H9 (cell line): ENCODE measurements at regions not wholly inside any gene's neighbourhood (a gene's known extent, or its start where the extent isn't known, plus 50 kb on each side); places are given as distances from the start of the nearest gene placed in this dataset.

ENCODE experiments used
- DNase-seq: peaks from one replicate; pipeline ENCODE4 v3.0.0-alpha.2; 2017
- H2AFZ ChIP-seq: one replicate; pipeline ENCODE4 v1.6.1; 2013; ENCODE audit warnings: mild to moderate bottlenecking, low read length, control low read depth, moderate library complexity
- H2AK5ac ChIP-seq: 2 replicates; pipeline ENCODE4 v1.6.1; 2013; ENCODE audit warnings: low read length, control low read depth, mixed read lengths; ENCODE audit not compliant: insufficient read length
- H2BK120ac ChIP-seq: one replicate; pipeline ENCODE4 v1.6.1; 2013; ENCODE audit warnings: low read depth, mild to moderate bottlenecking, low read length, control low read depth, inconsistent platforms; ENCODE audit not compliant: poor library complexity, severe bottlenecking
- H2BK12ac ChIP-seq: 2 replicates; pipeline ENCODE4 v1.6.1; 2013; ENCODE audit warnings: low read length, control low read depth, mixed read lengths, low read depth; ENCODE audit not compliant: insufficient read length
- H2BK15ac ChIP-seq: 2 replicates; pipeline ENCODE4 v1.6.1; 2013; ENCODE audit warnings: low read depth, low read length, control low read depth
- H2BK20ac ChIP-seq: one replicate; pipeline ENCODE4 v1.6.1; 2013; ENCODE audit warnings: low read depth, mild to moderate bottlenecking, low read length, control low read depth, inconsistent platforms; ENCODE audit not compliant: poor library complexity, severe bottlenecking
- H2BK5ac ChIP-seq: 2 replicates; pipeline ENCODE4 v1.6.1; 2013; ENCODE audit warnings: low read length, control low read depth, mixed read lengths; ENCODE audit not compliant: insufficient read length
- H3K14ac ChIP-seq: 2 replicates; pipeline ENCODE4 v1.6.1; 2013; ENCODE audit warnings: low read length, control low read depth; ENCODE audit not compliant: insufficient read depth
- H3K18ac ChIP-seq: 2 replicates; pipeline ENCODE4 v1.6.1; 2013; ENCODE audit warnings: low read depth, mild to moderate bottlenecking, mixed read lengths, low read length, control low read depth; ENCODE audit not compliant: insufficient read length
- H3K23ac ChIP-seq: 2 replicates; pipeline ENCODE4 v1.6.1; 2013; ENCODE audit warnings: low read length, control low read depth, mixed read lengths, low read depth; ENCODE audit not compliant: insufficient read length
- H3K23me2 ChIP-seq: 2 replicates; pipeline ENCODE4 v1.6.1; 2013; ENCODE audit warnings: low read depth, mild to moderate bottlenecking, mixed read lengths, low read length, control low read depth; ENCODE audit not compliant: insufficient read length, poor library complexity, severe bottlenecking
- H3K27ac ChIP-seq: 2 replicates; pipeline ENCODE4 v1.5.1; 2013; ENCODE audit warnings: low read length, control low read depth, mixed read lengths, low read depth; ENCODE audit not compliant: insufficient read length
- H3K27me3 ChIP-seq: 2 replicates; pipeline ENCODE4 v1.6.1; 2013; ENCODE audit warnings: low read length, control low read depth, inconsistent platforms; ENCODE audit not compliant: insufficient read depth
- H3K4ac ChIP-seq: 2 replicates; pipeline ENCODE4 v1.6.1; 2013; ENCODE audit warnings: low read depth, mild to moderate bottlenecking, control low read depth, inconsistent platforms, low read length, moderate library complexity
- H3K4me1 ChIP-seq: 2 replicates; pipeline ENCODE4 v1.6.1; 2013; ENCODE audit warnings: low read length, control low read depth, inconsistent platforms; ENCODE audit not compliant: insufficient read depth
- H3K4me2 ChIP-seq: 2 replicates; pipeline ENCODE4 v1.6.1; 2013; ENCODE audit warnings: low read length, control low read depth, mixed read lengths; ENCODE audit not compliant: insufficient read length, insufficient read depth
- H3K56ac ChIP-seq: 2 replicates; pipeline ENCODE4 v1.6.1; 2013; ENCODE audit warnings: low read depth, mild to moderate bottlenecking, mixed read lengths, low read length, control low read depth; ENCODE audit not compliant: insufficient read length
- H3K79me1 ChIP-seq: 2 replicates; pipeline ENCODE4 v1.6.1; 2013; ENCODE audit warnings: low read depth, mild to moderate bottlenecking, moderate library complexity, low read length, control low read depth, inconsistent platforms; ENCODE audit not compliant: insufficient read depth, poor library complexity, severe bottlenecking
- H3K79me2 ChIP-seq: 2 replicates; pipeline ENCODE4 v1.6.1; 2013; ENCODE audit warnings: low read length, control low read depth, inconsistent platforms; ENCODE audit not compliant: insufficient read depth
- H3K9ac ChIP-seq: 2 replicates; pipeline ENCODE4 v1.6.1; 2013; ENCODE audit warnings: low read length, control low read depth, mixed read lengths; ENCODE audit not compliant: insufficient read length; ENCODE audit errors: extremely low read depth
- H3K9me3 ChIP-seq: one replicate; pipeline ENCODE4 v1.6.1; 2013; ENCODE audit warnings: low read depth, low read length, inconsistent platforms; ENCODE audit not compliant: control insufficient read depth
- H3T11ph ChIP-seq: one replicate; pipeline ENCODE4 v1.6.1; 2013; ENCODE audit warnings: mild to moderate bottlenecking, low read length, control low read depth, inconsistent platforms
- H4K20me1 ChIP-seq: one replicate; pipeline ENCODE4 v1.6.1; 2013; ENCODE audit not compliant: control insufficient read depth, insufficient read length, insufficient read depth
- H4K5ac ChIP-seq: 2 replicates; pipeline ENCODE4 v1.6.1; 2013; ENCODE audit warnings: low read depth, mild to moderate bottlenecking, mixed read lengths, low read length, control low read depth; ENCODE audit not compliant: insufficient read length
- H4K8ac ChIP-seq: replicated peaks from 2 replicates; pipeline ENCODE4 v1.6.1; 2013; ENCODE audit warnings: low read length, control low read depth, mixed read lengths, low read depth; ENCODE audit not compliant: insufficient read length
- H4K91ac ChIP-seq: 2 replicates; pipeline ENCODE4 v1.6.1; 2013; ENCODE audit warnings: low read depth, mild to moderate bottlenecking, moderate library complexity, mixed read lengths, low read length, control low read depth; ENCODE audit not compliant: insufficient read length
- H3K27ac Mint-ChIP-seq, 3 experiments: 2 replicates in 2 of 3; 3 replicates in 1 of 3; pipeline ENCODE4 v1.8.0; 2020 to 2021; ENCODE audit warnings: mixed read lengths in 3 of 3, mild to moderate bottlenecking in 1 of 3, moderate library complexity in 1 of 3
- H3K27me3 Mint-ChIP-seq: 2 replicates; pipeline ENCODE4 v1.8.0; 2021; ENCODE audit warnings: low read depth, mild to moderate bottlenecking, moderate library complexity, mixed read lengths
- H3K36me3 Mint-ChIP-seq, 3 experiments: 2 replicates in 2 of 3; 3 replicates in 1 of 3; pipeline ENCODE4 v1.8.0; 2020 to 2021; ENCODE audit warnings: low read depth in 3 of 3, mixed read lengths in 3 of 3; ENCODE audit not compliant: insufficient read depth in 1 of 3
- H3K4me1 Mint-ChIP-seq, 2 experiments: 2 replicates each; pipeline ENCODE4 v1.8.0; 2020; ENCODE audit warnings: mixed read lengths in 2 of 2
- H3K4me3 Mint-ChIP-seq, 2 experiments: 2 replicates in 1 of 2; 3 replicates in 1 of 2; pipeline ENCODE4 v1.8.0; 2020 to 2021; ENCODE audit warnings: mild to moderate bottlenecking in 2 of 2, mixed read lengths in 2 of 2, moderate library complexity in 1 of 2
- H3K9me3 Mint-ChIP-seq, 2 experiments: 2 replicates in 1 of 2; 3 replicates in 1 of 2; pipeline ENCODE4 v1.8.0; 2020; ENCODE audit warnings: mild to moderate bottlenecking in 2 of 2, mixed read lengths in 2 of 2, moderate library complexity in 1 of 2
- CTCF ChIP-seq: fragments of 200-600 bp; sonication (generic); conservative IDR thresholded peaks from 3 replicates; pipeline ENCODE4 v1.8.0; 2021; ENCODE audit warnings: antibody characterized with exemption, mild to moderate bottlenecking
- WGBS: extraction: QIAGEN DNeasy Blood & Tissue Kit; methylation state at CpG from one replicate; pipeline ENCODE4 v1.1.7; 2013; ENCODE audit warnings: missing lambda C conversion rate, low lambda C conversion rate, mixed read lengths; ENCODE audit not compliant: insufficient read length; ENCODE audit errors: extremely low coverage; 5-methylcytosine and 5-hydroxymethylcytosine counted together

DNA sequence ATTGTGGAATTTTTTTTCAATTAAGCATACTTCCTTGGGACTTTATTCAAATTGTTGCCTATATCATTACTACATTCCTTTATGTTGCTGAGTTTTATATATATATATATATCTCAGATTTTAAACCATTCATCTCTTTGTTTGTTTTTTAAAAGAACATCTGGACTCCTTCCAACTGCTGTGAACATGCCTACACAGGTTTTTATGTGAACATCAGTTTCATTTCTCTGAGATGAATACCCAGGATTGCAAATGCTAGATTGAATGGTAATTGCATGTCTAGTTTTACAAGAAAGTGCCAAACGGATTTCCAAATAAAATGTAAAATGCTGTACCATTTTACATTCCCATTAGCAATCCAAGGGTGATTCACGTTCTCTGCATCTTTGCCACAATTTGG, 1289.3 kb downstream of the HACE1 start:
- H3K27ac Mint-ChIP-seq: no peak overlapping the region
- Histone ChIP-seq H2BK15ac (no peak overlapping the region), H2AFZ (no peak overlapping the region), H4K8ac (no peak overlapping the region), H3K27me3 (no peaks in the 10 kb centered on the region), H4K91ac (no peak overlapping the region), H3K9me3 (no peaks in the 10 kb centered on the region), H3K23me2 (no peaks in the 10 kb centered on the region), H3K4me2 (no peak overlapping the region), H2BK20ac (no peak overlapping the region), H2BK12ac (no peak overlapping the region), H3K18ac (no peak overlapping the region), H2AK5ac (no peak overlapping the region), H3K4me1 (no peaks in the 10 kb centered on the region), H2BK5ac (no peak overlapping the region), H3K79me1 (no peaks in the 10 kb centered on the region), H4K20me1 (no peaks in the 10 kb centered on the region), H3K56ac (no peak overlapping the region), H3K9ac (no peak overlapping the region), H3K4ac (no peak overlapping the region), H3K23ac (no peak overlapping the region), H4K5ac (no peak overlapping the region), H3K14ac (no peak overlapping the region), H3T11ph (no peak overlapping the region), H3K79me2 (no peaks in the 10 kb centered on the region), H3K27ac (no peak overlapping the region), H2BK120ac (no peak overlapping the region)
- no peaks in the 10 kb centered on the region for H3K9me3 Mint-ChIP-seq
- no peaks in the 10 kb centered on the region for H3K4me1 Mint-ChIP-seq
- no peak for TF ChIP-seq CTCF
- H3K36me3 Mint-ChIP-seq: no peaks in the 10 kb centered on the region
- no peaks in the 10 kb centered on the region for H3K27me3 Mint-ChIP-seq
- no peak overlapping the region for H3K4me3 Mint-ChIP-seq
- WGBS: no CpG with 5 or more reads among the region's 2 CpGs
- DNase-seq: no peak
